IMR-90 (cell line): ENCODE measurements at regions not wholly inside any gene's neighbourhood (a gene's known extent, or its start where the extent isn't known, plus 50 kb on each side); places are given as distances from the start of the nearest gene placed in this dataset.

ENCODE experiments used
- ATAC-seq: fragments of 200-7000 bp; cut with Tn5 transposase; 2 replicates; pipeline ENCODE4 v1.9.1; 2020; ENCODE audit warnings: low read depth, mild to moderate bottlenecking, moderate library complexity
- BruUV-seq: library from RNA; stranded (reverse); fragments of 400-500 nt; replicated peaks from 2 replicates; lab custom pipeline; 2021; lab: Mats Ljungman, UMichigan
- CTCF ChIA-PET: fragments of 300-600 bp; formaldehyde crosslinking; extraction: SDS; loops from one replicate; lab custom pipeline; 2021; ENCODE audit warnings: antibody characterized with exemption; lab: Yijun Ruan, JAX
- POLR2A ChIA-PET: fragments of 300-600 bp; sonication (Branson Sonifier 250); formaldehyde crosslinking; loops from one replicate; lab custom pipeline; 2022; ENCODE audit warnings: antibody characterized with exemption; ENCODE audit not compliant: unreplicated experiment; lab: Charles Lee
- DNase-seq: peaks from one replicate; pipeline ENCODE4 v3.0.0; 2013
- H2AFZ ChIP-seq: replicated peaks from 2 replicates; pipeline ENCODE3; 2013; ENCODE audit warnings: low read length, mild to moderate bottlenecking; ENCODE audit not compliant: poor library complexity
- H2AK5ac ChIP-seq: 2 replicates; pipeline ENCODE4 v1.6.1; 2013; ENCODE audit warnings: low read depth, low read length, inconsistent platforms
- H2AK9ac ChIP-seq: replicated peaks from 2 replicates; pipeline ENCODE3; 2013; ENCODE audit warnings: mild to moderate bottlenecking, low read depth, low read length, moderate library complexity; ENCODE audit not compliant: poor library complexity
- H2BK120ac ChIP-seq: 2 replicates; pipeline ENCODE4 v1.6.1; 2013; ENCODE audit warnings: low read depth, low read length, inconsistent platforms
- H2BK15ac ChIP-seq: 3 replicates; pipeline ENCODE4 v1.6.1; 2013; ENCODE audit warnings: low read depth, low read length, inconsistent platforms
- H2BK20ac ChIP-seq: 2 replicates; pipeline ENCODE4 v1.6.1; 2013; ENCODE audit warnings: low read depth, mild to moderate bottlenecking, inconsistent platforms, low read length, moderate library complexity
- H2BK5ac ChIP-seq: 2 replicates; pipeline ENCODE4 v1.6.1; 2013; ENCODE audit warnings: mild to moderate bottlenecking, low read depth, low read length, inconsistent platforms; ENCODE audit not compliant: poor library complexity, severe bottlenecking
- H3K14ac ChIP-seq: replicated peaks from 2 replicates; pipeline ENCODE4 v1.6.1; 2013; ENCODE audit warnings: low read depth, low read length, inconsistent platforms
- H3K18ac ChIP-seq: 2 replicates; pipeline ENCODE4 v1.6.1; 2013; ENCODE audit warnings: low read depth, low read length, control low read depth
- H3K23ac ChIP-seq: 2 replicates; pipeline ENCODE4 v1.6.1; 2013; ENCODE audit warnings: low read depth, low read length, inconsistent platforms
- H3K27ac ChIP-seq: 2 replicates; pipeline ENCODE4 v1.5.1; 2013; ENCODE audit warnings: mild to moderate bottlenecking, control low read depth, low read length; ENCODE audit not compliant: insufficient read depth
- H3K27me3 ChIP-seq: 2 replicates; pipeline ENCODE4 v1.6.1; 2013; ENCODE audit warnings: low read length; ENCODE audit not compliant: control insufficient read depth, insufficient read depth
- H3K36me3 ChIP-seq: 2 replicates; pipeline ENCODE4 v1.6.1; 2013; ENCODE audit warnings: low read length, mixed read lengths; ENCODE audit not compliant: control insufficient read depth, insufficient read depth
- H3K4ac ChIP-seq: 2 replicates; pipeline ENCODE4 v1.6.1; 2013; ENCODE audit warnings: low read depth, low read length, inconsistent platforms
- H3K4me1 ChIP-seq: 2 replicates; pipeline ENCODE4 v1.6.1; 2013; ENCODE audit warnings: low read length, mixed read lengths; ENCODE audit not compliant: control insufficient read depth, insufficient read depth
- H3K4me2 ChIP-seq: 2 replicates; pipeline ENCODE4 v1.6.1; 2013; ENCODE audit warnings: low read depth, mild to moderate bottlenecking, control low read depth, low read length, moderate library complexity
- H3K4me3 ChIP-seq: 2 replicates; pipeline ENCODE4 v1.5.1; 2013; ENCODE audit warnings: low read depth, mild to moderate bottlenecking, control low read depth, low read length, moderate library complexity; ENCODE audit not compliant: insufficient read depth
- H3K56ac ChIP-seq: 2 replicates; pipeline ENCODE4 v1.6.1; 2013; ENCODE audit warnings: low read length, inconsistent platforms; ENCODE audit not compliant: insufficient read depth; ENCODE audit errors: extremely low read depth
- H3K79me1 ChIP-seq, 2 experiments: 2 replicates each; pipeline ENCODE4 v1.6.1; 2013; ENCODE audit warnings: low read length in 2 of 2, inconsistent platforms in 1 of 2, low read depth in 1 of 2
- H3K9ac ChIP-seq: 2 replicates; pipeline ENCODE4 v1.6.1; 2013; ENCODE audit warnings: low read depth, low read length, control low read depth
- H3K9me1 ChIP-seq: 2 replicates; pipeline ENCODE4 v1.6.1; 2013; ENCODE audit warnings: low read length, inconsistent platforms; ENCODE audit not compliant: insufficient read depth
- H3K9me3 ChIP-seq: 2 replicates; pipeline ENCODE4 v1.6.1; 2013; ENCODE audit warnings: low read length; ENCODE audit not compliant: control insufficient read depth, insufficient read depth
- H4K20me1 ChIP-seq: 2 replicates; pipeline ENCODE4 v1.6.1; 2013; ENCODE audit warnings: low read length, inconsistent platforms; ENCODE audit not compliant: insufficient read depth
- H4K5ac ChIP-seq: 2 replicates; pipeline ENCODE4 v1.6.1; 2013; ENCODE audit warnings: mild to moderate bottlenecking, low read depth, low read length, control low read depth
- H4K8ac ChIP-seq, 2 experiments: 2 replicates each; pipeline ENCODE4 v1.6.1; 2013; ENCODE audit warnings: low read depth in 2 of 2, low read length in 2 of 2, control low read depth in 1 of 2, inconsistent platforms in 1 of 2
- H4K91ac ChIP-seq: 2 replicates; pipeline ENCODE4 v1.6.1; 2013; ENCODE audit warnings: low read depth, low read length, inconsistent platforms; ENCODE audit not compliant: insufficient read depth
- CEBPB ChIP-seq: IDR thresholded peaks from 2 replicates; pipeline ENCODE4 v1.6.1; 2012; ENCODE audit warnings: low read depth, low read length, improper control_type of control experiment
- CHD1 ChIP-seq: IDR thresholded peaks from 2 replicates; pipeline ENCODE4 v1.6.1; 2012; ENCODE audit warnings: low read depth, low read length, improper control_type of control experiment
- MAZ ChIP-seq: IDR thresholded peaks from 2 replicates; pipeline ENCODE4 v1.6.1; 2012; ENCODE audit warnings: low read depth, mild to moderate bottlenecking, low read length, improper control_type of control experiment, moderate library complexity, borderline replicate concordance
- NFE2L2 ChIP-seq: fragments of 150-350 bp; IDR thresholded peaks from 2 replicates; pipeline ENCODE4 v1.6.1; 2016; ENCODE audit warnings: low read depth, mild to moderate bottlenecking, low read length
- RAD21 ChIP-seq: IDR thresholded peaks from 2 replicates; pipeline ENCODE4 v1.6.1; 2012; ENCODE audit warnings: low read length, improper control_type of control experiment
- WGBS, 2 experiments: methylation state at CpG; one replicate each; pipeline versions ENCODE4 v1.1.5 to v1.1.7; 2013; ENCODE audit warnings: missing lambda C conversion rate in 2 of 2; ENCODE audit not compliant: insufficient read length in 1 of 2; ENCODE audit errors: extremely low coverage in 2 of 2; 5-methylcytosine and 5-hydroxymethylcytosine counted together
- dilution Hi-C: fragments of 300-500 bp; cut with HindIII; formaldehyde crosslinking; loops from one replicate; pipeline ENCODE4 v1.14.3; 2018; ENCODE audit warnings: low sequenced_read_pairs; ENCODE audit not compliant: unreplicated experiment
- in situ Hi-C: fragments of 300-500 bp; cut with MboI; formaldehyde crosslinking; loops from 3 replicates; pipeline ENCODE4 v1.14.3; 2019; ENCODE audit warnings: low sequenced_read_pairs, inconsistent platforms, mixed read lengths
- intact Hi-C: fragments of 100-400 bp; cut with micrococcal nuclease; formaldehyde crosslinking; loops from 2 replicates; pipeline ENCODE4 v1.10.0; 2022
- TF ChIP-seq, protein P1 (sequence below): conservative IDR thresholded peaks from 2 replicates; pipeline ENCODE4 v1.5.1; 2012; ENCODE audit warnings: mild to moderate bottlenecking, low read depth, low read length, improper control_type of control experiment
- TF ChIP-seq, protein P2 (sequence below): fragments of 150-350 bp; IDR thresholded peaks from 2 replicates; pipeline ENCODE4 v1.6.1; 2016; ENCODE audit warnings: low read depth, mild to moderate bottlenecking, low read length, moderate library complexity, borderline replicate concordance

DNA sequence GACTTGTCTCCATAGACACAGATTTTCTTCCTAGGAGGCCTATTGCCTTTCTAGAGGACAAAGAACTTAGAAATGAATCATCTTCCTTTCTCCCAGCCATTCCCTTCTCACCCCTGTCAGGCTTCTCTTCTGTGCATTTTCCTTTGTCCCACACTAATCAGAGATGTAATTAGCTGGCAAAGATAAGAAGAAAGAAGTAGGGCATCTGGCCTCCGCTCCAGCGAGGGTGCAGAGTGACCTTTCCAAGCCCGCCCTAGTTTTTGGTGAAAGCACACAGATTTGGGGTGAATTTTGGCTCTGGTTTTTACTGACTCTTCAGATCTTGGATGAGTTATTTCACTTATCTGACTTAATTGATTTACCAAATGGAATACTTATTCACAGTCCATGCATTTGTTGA is 626.5 kb downstream of the ZEB2 start:
- no peak for TF ChIP-seq CHD1
- no peak for TF ChIP-seq MAZ
- no peak for TF ChIP-seq RAD21
- TF ChIP-seq, protein P1, sequence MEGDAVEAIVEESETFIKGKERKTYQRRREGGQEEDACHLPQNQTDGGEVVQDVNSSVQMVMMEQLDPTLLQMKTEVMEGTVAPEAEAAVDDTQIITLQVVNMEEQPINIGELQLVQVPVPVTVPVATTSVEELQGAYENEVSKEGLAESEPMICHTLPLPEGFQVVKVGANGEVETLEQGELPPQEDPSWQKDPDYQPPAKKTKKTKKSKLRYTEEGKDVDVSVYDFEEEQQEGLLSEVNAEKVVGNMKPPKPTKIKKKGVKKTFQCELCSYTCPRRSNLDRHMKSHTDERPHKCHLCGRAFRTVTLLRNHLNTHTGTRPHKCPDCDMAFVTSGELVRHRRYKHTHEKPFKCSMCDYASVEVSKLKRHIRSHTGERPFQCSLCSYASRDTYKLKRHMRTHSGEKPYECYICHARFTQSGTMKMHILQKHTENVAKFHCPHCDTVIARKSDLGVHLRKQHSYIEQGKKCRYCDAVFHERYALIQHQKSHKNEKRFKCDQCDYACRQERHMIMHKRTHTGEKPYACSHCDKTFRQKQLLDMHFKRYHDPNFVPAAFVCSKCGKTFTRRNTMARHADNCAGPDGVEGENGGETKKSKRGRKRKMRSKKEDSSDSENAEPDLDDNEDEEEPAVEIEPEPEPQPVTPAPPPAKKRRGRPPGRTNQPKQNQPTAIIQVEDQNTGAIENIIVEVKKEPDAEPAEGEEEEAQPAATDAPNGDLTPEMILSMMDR = no peak
- no peak for TF ChIP-seq CEBPB
- TF ChIP-seq NFE2L2 = no peak
- TF ChIP-seq, protein P2, sequence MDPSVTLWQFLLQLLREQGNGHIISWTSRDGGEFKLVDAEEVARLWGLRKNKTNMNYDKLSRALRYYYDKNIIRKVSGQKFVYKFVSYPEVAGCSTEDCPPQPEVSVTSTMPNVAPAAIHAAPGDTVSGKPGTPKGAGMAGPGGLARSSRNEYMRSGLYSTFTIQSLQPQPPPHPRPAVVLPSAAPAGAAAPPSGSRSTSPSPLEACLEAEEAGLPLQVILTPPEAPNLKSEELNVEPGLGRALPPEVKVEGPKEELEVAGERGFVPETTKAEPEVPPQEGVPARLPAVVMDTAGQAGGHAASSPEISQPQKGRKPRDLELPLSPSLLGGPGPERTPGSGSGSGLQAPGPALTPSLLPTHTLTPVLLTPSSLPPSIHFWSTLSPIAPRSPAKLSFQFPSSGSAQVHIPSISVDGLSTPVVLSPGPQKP = no peak
- no TSS peak for BruUV-seq
- Histone ChIP-seq H3K4me1 (no peaks in the 10 kb centered on the region), H3K36me3 (no peaks in the 10 kb centered on the region), H2BK20ac (no peak overlapping the region), H2BK5ac (no peak overlapping the region), H2AFZ (no peak overlapping the region), H3K27ac (no peak overlapping the region), H3K4me3 (no peak overlapping the region), H3K23ac (no peak overlapping the region), H4K20me1 (no peaks in the 10 kb centered on the region), H3K9me3 (no peaks in the 10 kb centered on the region), H3K4ac (no peak overlapping the region), H2AK9ac (no peak overlapping the region), H3K14ac (no peak overlapping the region), H3K9me1 (no peaks in the 10 kb centered on the region), H3K9ac (no peak overlapping the region), H2BK120ac (no peak overlapping the region), H4K91ac (no peak overlapping the region), H4K5ac (no peak overlapping the region), H3K56ac (no peak overlapping the region), H3K4me2 (no peak overlapping the region), H3K27me3 (no peaks in the 10 kb centered on the region), H2BK15ac (no peak overlapping the region), H4K8ac (no peak overlapping the region), H2AK5ac (no peak overlapping the region), H3K79me1 (no peaks in the 10 kb centered on the region), H3K18ac (no peak overlapping the region)
- CTCF ChIA-PET = no interaction called here
- intact Hi-C loops (no loop called here), in situ Hi-C loops (no loop called here), dilution Hi-C loops (no loop called here)
- ATAC-seq (no peak), DNase-seq (no peak)
- POLR2A ChIA-PET = no interaction called here
- 80% methylated on average over 1 of the region's 3 CpGs; no CpG with 5 or more reads in 1 of the 2 experiments for WGBS, 2 experiments
